HCT116 (cell line): ENCODE measurements at regions not wholly inside any gene's neighbourhood (a gene's known extent, or its start where the extent isn't known, plus 50 kb on each side); places are given as distances from the start of the nearest gene placed in this dataset.

Experiments used
- ATAC-seq: fragments of 200-7000 bp; cut with Tn5 transposase; 2 replicates; pipeline ENCODE4 v1.9.1; 2020; ENCODE audit warnings: mild to moderate bottlenecking, moderate library complexity
- BruUV-seq: library from RNA; stranded (reverse); fragments of 400-500 nt; replicated peaks from 2 replicates; lab custom pipeline; 2021; lab: Mats Ljungman, UMichigan
- CTCF ChIA-PET: fragments of 300-600 bp; sonication (Branson Sonifier 250); formaldehyde crosslinking; loops from one replicate; lab custom pipeline; 2021; ENCODE audit warnings: antibody characterized with exemption; lab: Charles Lee
- POLR2A ChIA-PET: fragments of 300-600, 350-600 bp; sonication (Branson Sonifier 250); formaldehyde crosslinking; loops from one replicate; lab custom pipeline; 2021; ENCODE audit warnings: antibody characterized with exemption; lab: Charles Lee
- RAD21 ChIA-PET, 2 experiments: fragments of 300-600 bp; sonication (Branson Sonifier 250); formaldehyde crosslinking; loops; one replicate each; lab custom pipeline; 2023; ENCODE audit warnings: low total read pairs in 2 of 2; ENCODE audit not compliant: uncharacterized antibody in 2 of 2, unreplicated experiment in 2 of 2, low non-redundant PET in 1 of 2; lab: Charles Lee
- DNase-seq: peaks from one replicate; pipeline ENCODE4 v3.0.0-alpha.2; 2010; ENCODE audit warnings: low read depth, low spot score
- H2AFZ ChIP-seq: fragments of 200-600 bp; shearing (Covaris generic), sonication (generic); 2 replicates; pipeline ENCODE4 v1.6.1; 2017; ENCODE audit warnings: low read depth, mixed run types, mixed read lengths, antibody characterized with exemption, low read length; ENCODE audit not compliant: poor library complexity, severe bottlenecking
- H3K27ac ChIP-seq: 2 replicates; pipeline ENCODE4 v1.5.1; 2012; ENCODE audit warnings: low read depth, low read length
- H3K27me3 ChIP-seq: fragments of 200-600 bp; sonication (generic); 2 replicates; pipeline ENCODE4 v1.6.1; 2016; ENCODE audit warnings: mixed run types, low read length, mixed read lengths; ENCODE audit not compliant: insufficient read depth
- H3K36me3 ChIP-seq, 2 experiments: fragments of 200-500 bp in 1 of 2; fragments of 200-600 bp in 1 of 2; sonication (Bioruptor generic) in 1 of 2; sonication (generic) in 1 of 2; 2 replicates each; pipeline versions ENCODE4 v1.5.1 to v1.6.1; 2014 to 2016; ENCODE audit warnings: low read length in 2 of 2, inconsistent platforms in 1 of 2, mixed read lengths in 1 of 2, mixed run types in 1 of 2; ENCODE audit not compliant: insufficient read depth in 2 of 2, control insufficient read depth in 1 of 2
- H3K4me1 ChIP-seq, 2 experiments: fragments of 200-600 bp in 1 of 2; sonication (generic) in 1 of 2; 2 replicates each; pipeline versions ENCODE4 v1.5.1 to v1.6.1; 2012 to 2017; ENCODE audit warnings: low read length in 2 of 2, inconsistent platforms in 1 of 2, mild to moderate bottlenecking in 1 of 2, mixed read lengths in 1 of 2, mixed run types in 1 of 2, moderate library complexity in 1 of 2; ENCODE audit not compliant: insufficient read depth in 2 of 2, control insufficient read depth in 1 of 2
- H3K4me2 ChIP-seq: fragments of 200-600 bp; sonication (generic); 2 replicates; pipeline ENCODE4 v1.6.1; 2017; ENCODE audit warnings: mixed run types, low read length, mixed read lengths
- H3K4me3 ChIP-seq, 2 experiments: fragments of 200-600 bp in 1 of 2; sonication (generic) in 1 of 2; replicated peaks in 1 of 2; 2 replicates each; pipeline ENCODE4 v1.5.1; 2011 to 2016; ENCODE audit warnings: low read length in 2 of 2, control low read depth in 1 of 2, low read depth in 1 of 2, mild to moderate bottlenecking in 1 of 2, mixed read lengths in 1 of 2, mixed run types in 1 of 2
- H3K79me2 ChIP-seq: fragments of 200-600 bp; sonication (generic); 2 replicates; pipeline ENCODE4 v1.6.1; 2017; ENCODE audit warnings: mild to moderate bottlenecking, mixed run types, low read length, moderate library complexity, mixed read lengths; ENCODE audit not compliant: insufficient read depth
- H3K9ac ChIP-seq: fragments of 200-600 bp; sonication (generic); 2 replicates; pipeline ENCODE4 v1.6.1; 2016; ENCODE audit warnings: low read length, mixed read lengths
- H3K9me2 ChIP-seq: fragments of 200-600 bp; sonication (generic), shearing (Covaris generic); 2 replicates; pipeline ENCODE4 v1.6.1; 2017; ENCODE audit warnings: mixed run types, mild to moderate bottlenecking, moderate library complexity; ENCODE audit not compliant: insufficient read depth
- H3K9me3 ChIP-seq, 2 experiments: fragments of 200-500 bp in 1 of 2; fragments of 200-600 bp in 1 of 2; sonication (Bioruptor generic) in 1 of 2; sonication (generic) in 1 of 2; 2 replicates each; pipeline ENCODE4 v1.6.1; 2014 to 2017; ENCODE audit warnings: low read length in 2 of 2, mixed read lengths in 2 of 2, inconsistent platforms in 1 of 2, low read depth in 1 of 2, mild to moderate bottlenecking in 1 of 2, mixed run types in 1 of 2, moderate library complexity in 1 of 2; ENCODE audit not compliant: control insufficient read depth in 1 of 2, insufficient read depth in 1 of 2
- H4K20me1 ChIP-seq: fragments of 200-600 bp; sonication (generic), shearing (Covaris generic); 2 replicates; pipeline ENCODE4 v1.6.1; 2017; ENCODE audit warnings: mixed run types, mild to moderate bottlenecking, moderate library complexity; ENCODE audit not compliant: insufficient read depth
- CEBPB ChIP-seq: IDR thresholded peaks from 2 replicates; pipeline ENCODE4 v1.6.1; 2012; ENCODE audit warnings: low read depth
- EGR1 ChIP-seq: IDR thresholded peaks from 2 replicates; pipeline ENCODE4 v1.6.1; 2012; ENCODE audit warnings: low read depth
- ELF1 ChIP-seq: IDR thresholded peaks from 2 replicates; pipeline ENCODE4 v1.6.1; 2012; ENCODE audit warnings: low read depth, borderline replicate concordance
- FOSL1 ChIP-seq: IDR thresholded peaks from 2 replicates; pipeline ENCODE4 v1.6.1; 2012; ENCODE audit warnings: low read depth
- POLR2A ChIP-seq: IDR thresholded peaks from 2 replicates; pipeline ENCODE4 v1.7.0; 2011; ENCODE audit warnings: borderline replicate concordance; ENCODE audit not compliant: insufficient read depth, insufficient read length; ENCODE audit errors: extremely low read depth
- RAD21 ChIP-seq: IDR thresholded peaks from 2 replicates; pipeline ENCODE4 v1.6.1; 2012; ENCODE audit warnings: low read depth, mild to moderate bottlenecking
- REST ChIP-seq: IDR thresholded peaks from 2 replicates; pipeline ENCODE4 v1.6.1; 2012; ENCODE audit warnings: low read depth
- SIN3A ChIP-seq: IDR thresholded peaks from 2 replicates; pipeline ENCODE4 v1.6.1; 2012; ENCODE audit warnings: low read depth
- ZBTB33 ChIP-seq: IDR thresholded peaks from 2 replicates; pipeline ENCODE4 v1.6.1; 2011; ENCODE audit warnings: mild to moderate bottlenecking, low read length, moderate library complexity; ENCODE audit not compliant: insufficient replicate concordance; ENCODE audit errors: extremely low read depth
- ZFX ChIP-seq: fragments of 450-650 bp; IDR thresholded peaks from 2 replicates; pipeline ENCODE4 v1.6.1; 2017
- intact Hi-C: fragments of 100-400 bp; cut with micrococcal nuclease; formaldehyde crosslinking; loops from 2 replicates; pipeline ENCODE4 v1.10.0; 2022

GRCh38 chr3:102646557-102646956, 211.7 kb downstream of the ZPLD1 start:
- no peak overlapping the region for H3K4me3 ChIP-seq
- H3K4me1 ChIP-seq, result no peaks in the 10 kb centered on the region
- H3K27me3 ChIP-seq, result no peaks in the 10 kb centered on the region
- TF ChIP-seq FOSL1 (no peak), REST (no peak), ZFX (no peak), ELF1 (no peak), POLR2A (no peak), RAD21 (no peak)
- no peak overlapping the region for H3K9ac ChIP-seq
- H3K9me3 ChIP-seq, result no peaks in the 10 kb centered on the region
- H2AFZ ChIP-seq, result no peak overlapping the region
- no peaks in the 10 kb centered on the region for H3K9me2 ChIP-seq
- H3K27ac ChIP-seq, result no peak overlapping the region
- DNase-seq, result no peak
- H3K36me3 ChIP-seq, result no peaks in the 10 kb centered on the region
- H4K20me1 ChIP-seq, result no peaks in the 10 kb centered on the region
- no peaks in the 10 kb centered on the region for H3K79me2 ChIP-seq
- ATAC-seq, result no peak
- intact Hi-C loops, result no loop called here
- ChIA-PET POLR2A (no interaction called here), CTCF (no interaction called here), RAD21 (no interaction called here)
- BruUV-seq, result no TSS peak
- no peak overlapping the region for H3K4me2 ChIP-seq

- no peak for DNase-seq
- no peak for TF ChIP-seq ZBTB33
- TF ChIP-seq ZFX, result no peak
- no peak for TF ChIP-seq POLR2A
- TF ChIP-seq SIN3A, result no peak
- no peak for TF ChIP-seq CEBPB
- no peak for TF ChIP-seq EGR1
- Histone ChIP-seq H3K9me2 (no peaks in the 10 kb centered on the region), H3K27me3 (no peaks in the 10 kb centered on the region), H3K79me2 (no peaks in the 10 kb centered on the region), H3K4me1 (no peaks in the 10 kb centered on the region), H3K4me3 (no peak overlapping the region), H2AFZ (no peak overlapping the region), H3K36me3 (no peaks in the 10 kb centered on the region), H4K20me1 (no peaks in the 10 kb centered on the region), H3K9ac (no peak overlapping the region), H3K27ac (no peak overlapping the region), H3K9me3 (no peaks in the 10 kb centered on the region), H3K4me2 (no peak overlapping the region)
- CTCF ChIA-PET, result no interaction called here
- intact Hi-C loops, result no loop called here
- RAD21 ChIA-PET, result no interaction called here
- ATAC-seq, result no peak
- no TSS peak for BruUV-seq
- POLR2A ChIA-PET, result no interaction called here
Measured at GRCh38 chr3:102660653-102661052, 225.8 kb downstream of the ZPLD1 start.
